ENCODE measurements at regions not wholly inside any gene's neighbourhood (a gene's known extent, or its start where the extent isn't known, plus 50 kb on each side); places are given as distances from the start of the nearest gene placed in this dataset.
"Not testable (repeated sequence)": the region's sequence is repeated elsewhere in the genome, so short reads cannot be mapped to it uniquely, and the experiment has no call there.

DNA sequence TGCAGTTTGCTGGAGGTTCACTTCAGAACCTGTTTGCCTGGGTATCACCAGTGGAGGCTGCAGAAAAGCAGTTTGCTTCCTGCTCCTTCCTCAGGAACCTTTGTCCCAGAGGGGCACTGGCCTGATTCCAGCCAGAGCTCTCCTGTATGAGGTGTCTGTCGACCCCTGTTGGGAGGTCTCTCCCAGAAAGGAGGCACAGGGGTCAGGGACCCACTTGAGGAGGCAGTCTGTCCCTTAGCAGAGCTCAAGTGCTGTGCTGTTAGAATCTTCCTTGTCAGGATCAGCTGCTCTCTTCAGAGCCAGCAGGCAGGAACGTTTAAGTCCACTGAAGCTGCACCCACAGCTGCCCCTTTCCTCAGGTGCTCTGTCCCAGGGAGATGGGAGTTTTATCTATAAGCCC, 164.8 kb downstream of the TTC6 start:
- TF ChIP-seq, protein P1, sequence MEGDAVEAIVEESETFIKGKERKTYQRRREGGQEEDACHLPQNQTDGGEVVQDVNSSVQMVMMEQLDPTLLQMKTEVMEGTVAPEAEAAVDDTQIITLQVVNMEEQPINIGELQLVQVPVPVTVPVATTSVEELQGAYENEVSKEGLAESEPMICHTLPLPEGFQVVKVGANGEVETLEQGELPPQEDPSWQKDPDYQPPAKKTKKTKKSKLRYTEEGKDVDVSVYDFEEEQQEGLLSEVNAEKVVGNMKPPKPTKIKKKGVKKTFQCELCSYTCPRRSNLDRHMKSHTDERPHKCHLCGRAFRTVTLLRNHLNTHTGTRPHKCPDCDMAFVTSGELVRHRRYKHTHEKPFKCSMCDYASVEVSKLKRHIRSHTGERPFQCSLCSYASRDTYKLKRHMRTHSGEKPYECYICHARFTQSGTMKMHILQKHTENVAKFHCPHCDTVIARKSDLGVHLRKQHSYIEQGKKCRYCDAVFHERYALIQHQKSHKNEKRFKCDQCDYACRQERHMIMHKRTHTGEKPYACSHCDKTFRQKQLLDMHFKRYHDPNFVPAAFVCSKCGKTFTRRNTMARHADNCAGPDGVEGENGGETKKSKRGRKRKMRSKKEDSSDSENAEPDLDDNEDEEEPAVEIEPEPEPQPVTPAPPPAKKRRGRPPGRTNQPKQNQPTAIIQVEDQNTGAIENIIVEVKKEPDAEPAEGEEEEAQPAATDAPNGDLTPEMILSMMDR (IDR thresholded peaks at IDR 0.05; ENCODE audit: poor library complexity, severe bottlenecking), result not testable (repeated sequence)
- not testable (repeated sequence) for TF ChIP-seq POLR2AphosphoS5 (IDR thresholded peaks at IDR 0.05); REST (IDR thresholded peaks at IDR 0.05; ENCODE audit: borderline replicate concordance); EZH2 (IDR thresholded peaks at IDR 0.05; ENCODE audit: borderline replicate concordance, insufficient read depth, low read length, poor library complexity, severe bottlenecking); EP300 (conservative IDR thresholded peaks at IDR 0.05; ENCODE audit: poor library complexity, severe bottlenecking); RAD21 (conservative IDR thresholded peaks at IDR 0.05); TAF1 (IDR thresholded peaks at IDR 0.05; ENCODE audit: low read depth); SMC3 (conservative IDR thresholded peaks at IDR 0.05; ENCODE audit: poor library complexity); MXI1 (conservative IDR thresholded peaks at IDR 0.05; ENCODE audit: poor library complexity, severe bottlenecking)

Measured in neural cell (in vitro differentiated cells).